Hepatocyte (in vitro differentiated cells): ENCODE measurements at regions not wholly inside any gene's neighbourhood (a gene's known extent, or its start where the extent isn't known, plus 50 kb on each side); places are given as distances from the start of the nearest gene placed in this dataset.
"Not testable (repeated sequence)": the region's sequence is repeated elsewhere in the genome, so short reads cannot be mapped to it uniquely, and the experiment has no call there.

ENCODE experiments used
- DNase-seq: peaks from one replicate; pipeline ENCODE4 v3.0.0-alpha.2; 2016; ENCODE audit warnings: low spot score
- H2AFZ ChIP-seq: fragments of 200-600 bp; sonication (generic); 2 replicates; pipeline ENCODE4 v1.6.0; 2016; ENCODE audit warnings: antibody characterized with exemption, mild to moderate bottlenecking
- H3K27ac ChIP-seq: fragments of 200-600 bp; sonication (generic); 2 replicates; pipeline ENCODE4 v1.5.1; 2016; ENCODE audit warnings: mild to moderate bottlenecking
- H3K27me3 ChIP-seq: fragments of 200-600 bp; sonication (generic); 2 replicates; pipeline ENCODE4 v1.6.1; 2016
- H3K36me3 ChIP-seq: fragments of 200-600 bp; sonication (generic); replicated peaks from 2 replicates; pipeline ENCODE4 v1.5.1; 2016; ENCODE audit warnings: low read depth; ENCODE audit not compliant: insufficient read depth
- H3K4me1 ChIP-seq: fragments of 200-600 bp; sonication (generic); 2 replicates; pipeline ENCODE4 v1.5.1; 2016; ENCODE audit warnings: mild to moderate bottlenecking, moderate library complexity; ENCODE audit not compliant: insufficient read depth
- H3K4me2 ChIP-seq: fragments of 200-600 bp; sonication (generic); 2 replicates; pipeline ENCODE4 v1.6.0; 2016
- H3K4me3 ChIP-seq: fragments of 200-600 bp; sonication (generic); 2 replicates; pipeline ENCODE4 v1.5.1; 2016; ENCODE audit warnings: mild to moderate bottlenecking
- H3K79me2 ChIP-seq: fragments of 200-600 bp; sonication (generic); 2 replicates; pipeline ENCODE4 v1.6.0; 2017; ENCODE audit warnings: mild to moderate bottlenecking
- H3K9me2 ChIP-seq: fragments of 200-600 bp; sonication (generic); replicated peaks from 2 replicates; pipeline ENCODE4 v1.6.0; 2017; ENCODE audit warnings: mild to moderate bottlenecking; ENCODE audit not compliant: insufficient read depth
- H3K9me3 ChIP-seq: fragments of 200-600 bp; sonication (generic); 2 replicates; pipeline ENCODE4 v1.5.1; 2016; ENCODE audit warnings: low read depth, mild to moderate bottlenecking
- H4K20me1 ChIP-seq: fragments of 200-600 bp; sonication (generic); 2 replicates; pipeline ENCODE4 v1.6.0; 2016; ENCODE audit warnings: mild to moderate bottlenecking; ENCODE audit not compliant: insufficient read depth, poor library complexity, severe bottlenecking
- EZH2 ChIP-seq: fragments of 200-600 bp; sonication (generic); IDR thresholded peaks from 2 replicates; pipeline ENCODE4 v1.6.1; 2016; ENCODE audit warnings: antibody characterized with exemption, mild to moderate bottlenecking, borderline replicate concordance
- EZH2phosphoT487 ChIP-seq: fragments of 200-600 bp; sonication (generic); IDR thresholded peaks from one replicate; pipeline ENCODE4 v1.6.1; 2018; ENCODE audit warnings: antibody characterized with exemption, mild to moderate bottlenecking, low read depth, moderate library complexity; ENCODE audit not compliant: unreplicated experiment, severe bottlenecking
- WGBS: methylation state at CpG from one replicate; pipeline ENCODE4 v1.1.6; 2016; ENCODE audit warnings: low lambda C conversion rate; ENCODE audit errors: missing lambda C conversion rate; 5-methylcytosine and 5-hydroxymethylcytosine counted together
- TF ChIP-seq, protein P1 (sequence below): fragments of 200-600 bp; sonication (generic); IDR thresholded peaks from 2 replicates; pipeline ENCODE4 v1.5.1; 2016; ENCODE audit warnings: antibody characterized with exemption, mild to moderate bottlenecking; ENCODE audit not compliant: poor library complexity

DNA sequence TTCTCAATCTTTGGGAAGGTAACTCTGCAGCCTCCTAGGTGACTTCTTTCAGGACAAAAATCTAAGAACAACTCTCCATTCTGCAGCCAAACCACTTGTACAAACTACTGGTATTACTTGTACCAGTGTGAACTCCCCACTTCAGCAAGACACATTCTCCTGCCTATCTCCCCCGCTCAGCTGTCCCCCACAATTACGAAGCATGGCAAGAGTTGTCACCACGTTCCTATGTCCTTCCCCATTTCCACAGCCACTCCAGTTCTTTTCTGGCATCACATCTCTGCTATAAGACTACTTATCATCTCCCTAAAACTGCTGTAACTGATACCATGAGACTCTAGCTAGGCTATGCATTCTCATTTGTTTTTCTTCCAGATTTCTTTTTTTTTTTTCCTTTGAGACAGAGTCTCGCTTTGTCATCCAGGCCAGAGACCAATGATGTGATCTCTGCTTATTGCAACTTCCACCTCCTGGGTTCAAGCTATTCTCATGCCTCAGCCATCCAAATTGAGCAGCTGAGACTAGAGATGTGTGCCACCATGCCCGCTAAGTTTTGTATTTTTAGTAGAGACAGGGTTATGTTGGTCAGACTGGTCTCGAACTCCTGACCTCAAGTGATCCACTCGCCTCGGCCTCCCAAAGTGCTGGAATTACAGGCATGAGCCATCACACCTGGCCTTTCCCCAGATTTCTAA is 71.9 kb upstream of the CDON start:
- no peaks in the 10 kb centered on the region for H3K36me3 ChIP-seq
- H3K4me2 ChIP-seq = peak overlapping the region; percentile 63
- 84% methylated on average over 8 of the region's 8 CpGs for WGBS
- H3K27ac ChIP-seq = peak overlapping the region; percentile 87
- H3K4me1 ChIP-seq = peaks cover 80% of the 10 kb centered on the region
- no peak for DNase-seq
- no peak overlapping the region for H3K4me3 ChIP-seq
- H2AFZ ChIP-seq = no peak overlapping the region
- no peaks in the 10 kb centered on the region for H3K9me3 ChIP-seq
- H3K79me2 ChIP-seq = no peaks in the 10 kb centered on the region
- no peaks in the 10 kb centered on the region for H4K20me1 ChIP-seq
- no peak for TF ChIP-seq EZH2phosphoT487
- no peak for TF ChIP-seq EZH2
- TF ChIP-seq, protein P1, sequence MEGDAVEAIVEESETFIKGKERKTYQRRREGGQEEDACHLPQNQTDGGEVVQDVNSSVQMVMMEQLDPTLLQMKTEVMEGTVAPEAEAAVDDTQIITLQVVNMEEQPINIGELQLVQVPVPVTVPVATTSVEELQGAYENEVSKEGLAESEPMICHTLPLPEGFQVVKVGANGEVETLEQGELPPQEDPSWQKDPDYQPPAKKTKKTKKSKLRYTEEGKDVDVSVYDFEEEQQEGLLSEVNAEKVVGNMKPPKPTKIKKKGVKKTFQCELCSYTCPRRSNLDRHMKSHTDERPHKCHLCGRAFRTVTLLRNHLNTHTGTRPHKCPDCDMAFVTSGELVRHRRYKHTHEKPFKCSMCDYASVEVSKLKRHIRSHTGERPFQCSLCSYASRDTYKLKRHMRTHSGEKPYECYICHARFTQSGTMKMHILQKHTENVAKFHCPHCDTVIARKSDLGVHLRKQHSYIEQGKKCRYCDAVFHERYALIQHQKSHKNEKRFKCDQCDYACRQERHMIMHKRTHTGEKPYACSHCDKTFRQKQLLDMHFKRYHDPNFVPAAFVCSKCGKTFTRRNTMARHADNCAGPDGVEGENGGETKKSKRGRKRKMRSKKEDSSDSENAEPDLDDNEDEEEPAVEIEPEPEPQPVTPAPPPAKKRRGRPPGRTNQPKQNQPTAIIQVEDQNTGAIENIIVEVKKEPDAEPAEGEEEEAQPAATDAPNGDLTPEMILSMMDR = no peak
- no peaks in the 10 kb centered on the region for H3K9me2 ChIP-seq
- H3K27me3 ChIP-seq = no peaks in the 10 kb centered on the region

GRCh38 chr11:126133901-126134300 is 71.2 kb upstream of the CDON start:
- Histone ChIP-seq H3K4me2 (no peak overlapping the region), H3K4me3 (no peak overlapping the region), H3K4me1 (peaks cover 73% of the 10 kb centered on the region), H3K27me3 (no peaks in the 10 kb centered on the region), H3K9me3 (no peaks in the 10 kb centered on the region), H3K36me3 (no peaks in the 10 kb centered on the region), H2AFZ (no peak overlapping the region), H3K9me2 (no peaks in the 10 kb centered on the region), H3K27ac (peak overlapping the region; percentile 38), H4K20me1 (no peaks in the 10 kb centered on the region), H3K79me2 (no peaks in the 10 kb centered on the region)
- 49% methylated on average over 8 of the region's 8 CpGs for WGBS
- no peak for DNase-seq
- TF ChIP-seq EZH2phosphoT487 (no peak), EZH2 (no peak)
- TF ChIP-seq, protein P1 = no peak

DNA sequence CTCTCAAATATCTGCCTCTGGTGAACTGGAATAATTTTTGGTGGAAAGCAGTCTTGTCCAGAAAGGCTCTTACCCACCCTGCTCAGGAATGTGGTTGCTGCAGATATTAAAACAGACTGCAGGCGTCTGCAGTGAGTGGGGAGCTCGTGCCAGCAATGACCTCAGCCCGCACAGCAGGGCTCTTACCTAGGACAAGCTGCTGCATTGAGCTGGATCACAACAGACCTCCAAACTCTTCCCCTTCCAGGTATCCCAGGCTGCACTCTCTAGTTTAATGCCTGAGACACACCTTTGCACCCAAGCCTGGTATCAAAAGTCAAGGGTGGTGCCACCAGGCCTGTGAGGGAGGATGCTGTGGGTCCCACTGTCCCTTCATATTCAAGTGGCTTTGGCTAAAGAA is 69.7 kb upstream of the CDON start:
- peaks cover 70% of the 10 kb centered on the region for H3K4me1 ChIP-seq
- H3K27me3 ChIP-seq = no peaks in the 10 kb centered on the region
- peak overlapping the region; percentile 67 for H3K27ac ChIP-seq
- no peak overlapping the region for H3K4me2 ChIP-seq
- H2AFZ ChIP-seq = no peak overlapping the region
- no peaks in the 10 kb centered on the region for H3K36me3 ChIP-seq
- WGBS = 27% methylated on average over 3 of the region's 3 CpGs
- peak; percentile 73 for DNase-seq
- TF ChIP-seq EZH2 (no peak), EZH2phosphoT487 (no peak)
- TF ChIP-seq, protein P1 = peak; percentile 3
- no peaks in the 10 kb centered on the region for H3K79me2 ChIP-seq
- no peak overlapping the region for H3K4me3 ChIP-seq
- H3K9me2 ChIP-seq = no peaks in the 10 kb centered on the region
- H3K9me3 ChIP-seq = no peaks in the 10 kb centered on the region
- H4K20me1 ChIP-seq = no peaks in the 10 kb centered on the region

- not testable (repeated sequence) for H3K4me2 ChIP-seq, H2AFZ ChIP-seq, H3K36me3 ChIP-seq, H4K20me1 ChIP-seq, H3K27me3 ChIP-seq, DNase-seq, H3K79me2 ChIP-seq, H3K9me3 ChIP-seq, H3K9me2 ChIP-seq, H3K4me3 ChIP-seq, H3K27ac ChIP-seq
- 86% methylated on average over 11 of the region's 11 CpGs for WGBS
- H3K4me1 ChIP-seq = peaks cover 60% of the 10 kb centered on the region
These were observed 68.1 kb upstream of the CDON start for GRCh38 chr11:126130781-126131180.
